Caco-2 (cell line): ENCODE measurements at regions not wholly inside any gene's neighbourhood (a gene's known extent, or its start where the extent isn't known, plus 50 kb on each side); places are given as distances from the start of the nearest gene placed in this dataset.
"Not testable (repeated sequence)": the region's sequence is repeated elsewhere in the genome, so short reads cannot be mapped to it uniquely, and the experiment has no call there.

ENCODE experiments used
- BruUV-seq: library from RNA; stranded (reverse); fragments of 400-500 nt; replicated peaks from 2 replicates; lab custom pipeline; 2021; lab: Mats Ljungman, UMichigan
- CTCF ChIA-PET: fragments of 300-600 bp; sonication (Branson Sonifier 250); formaldehyde crosslinking; loops from one replicate; lab custom pipeline; 2022; ENCODE audit warnings: antibody characterized with exemption; lab: Charles Lee
- POLR2A ChIA-PET: fragments of 300-600 bp; sonication (Branson Sonifier 250); formaldehyde crosslinking; loops from one replicate; lab custom pipeline; 2022; ENCODE audit warnings: antibody characterized with exemption; lab: Charles Lee
- DNase-seq, 2 experiments: peaks; one replicate each; pipeline versions ENCODE4 v3.0.0 to v3.0.0-alpha.2; 2020 to 2022
- H3K27me3 ChIP-seq: replicated peaks from 2 replicates; pipeline ENCODE4 v1.6.0; 2011; ENCODE audit warnings: low read length; ENCODE audit not compliant: control insufficient read depth, insufficient read depth
- H3K36me3 ChIP-seq: 2 replicates; pipeline ENCODE4 v1.5.1; 2011; ENCODE audit warnings: low read length; ENCODE audit not compliant: control insufficient read depth, insufficient read depth
- H3K4me1 ChIP-seq: fragments of 250-450 bp; sonication (Bioruptor Pico); 2 replicates; pipeline ENCODE4 v1.5.1; 2020; ENCODE audit warnings: mild to moderate bottlenecking
- H3K4me3 ChIP-seq: 2 replicates; pipeline ENCODE4 v1.5.1; 2011; ENCODE audit warnings: low read depth, mild to moderate bottlenecking, control low read depth, low read length
- H3K9me3 ChIP-seq: fragments of 250-450 bp; sonication (Bioruptor Pico); 2 replicates; pipeline ENCODE4 v1.5.1; 2020; ENCODE audit warnings: mild to moderate bottlenecking, moderate library complexity
- H3K27ac Mint-ChIP-seq: one replicate; pipeline ENCODE4 v1.8.0; 2022; ENCODE audit warnings: mixed read lengths; ENCODE audit not compliant: unreplicated experiment
- H3K27me3 Mint-ChIP-seq: one replicate; pipeline ENCODE4 v1.8.0; 2022; ENCODE audit warnings: mixed read lengths; ENCODE audit not compliant: insufficient read depth, unreplicated experiment
- H3K36me3 Mint-ChIP-seq: one replicate; pipeline ENCODE4 v1.8.0; 2022; ENCODE audit warnings: mild to moderate bottlenecking, mixed read lengths; ENCODE audit not compliant: insufficient read depth, unreplicated experiment
- H3K4me1 Mint-ChIP-seq: one replicate; pipeline ENCODE4 v1.8.0; 2022; ENCODE audit warnings: low read depth, mixed read lengths; ENCODE audit not compliant: unreplicated experiment
- H3K4me3 Mint-ChIP-seq: one replicate; pipeline ENCODE4 v1.8.0; 2022; ENCODE audit warnings: mild to moderate bottlenecking, moderate library complexity, mixed read lengths; ENCODE audit not compliant: unreplicated experiment
- H3K9me3 Mint-ChIP-seq: one replicate; pipeline ENCODE4 v1.8.0; 2022; ENCODE audit warnings: mixed read lengths; ENCODE audit not compliant: unreplicated experiment
- CTCF ChIP-seq, 2 experiments: fragments of 200-600 bp in 1 of 2; IDR thresholded peaks; 1 replicate in 1 of 2; 2 replicates in 1 of 2; pipeline versions ENCODE4 v1.5.1 to v1.8.0; 2011 to 2022; ENCODE audit warnings: antibody characterized with exemption in 1 of 2, control low read depth in 1 of 2, inconsistent platforms in 1 of 2, low read depth in 1 of 2, low read length in 1 of 2, mild to moderate bottlenecking in 1 of 2, moderate library complexity in 1 of 2; ENCODE audit not compliant: insufficient read depth in 1 of 2, severe bottlenecking in 1 of 2, unreplicated experiment in 1 of 2
- intact Hi-C: fragments of 100-400 bp; cut with micrococcal nuclease; formaldehyde crosslinking; loops from one replicate; pipeline ENCODE4 v1.10.0; 2022; ENCODE audit not compliant: unreplicated experiment

- BruUV-seq: no TSS peak
- no peaks in the 10 kb centered on the region for H3K27me3 Mint-ChIP-seq
- intact Hi-C loops: loop anchor here (2.0 kb wide), 1 partner anchor 131 kb away; the partner anchor contains the start of gene CD164
- peak overlapping the region; percentile 99 for H3K27ac Mint-ChIP-seq
- no peak for TF ChIP-seq CTCF (IDR thresholded peaks at IDR 0.05; ENCODE audit: insufficient read depth in 1 of 2, low read depth in 1 of 2, low read length in 1 of 2, severe bottlenecking in 1 of 2, unreplicated experiment in 1 of 2)
- no peaks in the 10 kb centered on the region for H3K27me3 ChIP-seq
- peaks cover 6% of the 10 kb centered on the region for H3K36me3 Mint-ChIP-seq
- POLR2A ChIA-PET: no interaction called here
- H3K9me3 ChIP-seq: no peaks in the 10 kb centered on the region
- peak overlapping the region; percentile 53 for H3K4me3 ChIP-seq
- no peaks in the 10 kb centered on the region for H3K9me3 Mint-ChIP-seq
- CTCF ChIA-PET: no interaction called here
- peaks cover 17% of the 10 kb centered on the region for H3K4me1 ChIP-seq
- no peaks in the 10 kb centered on the region for H3K4me1 Mint-ChIP-seq
- H3K36me3 ChIP-seq: no peaks in the 10 kb centered on the region; the same call in 1 of the 2 replicates
- no peak for DNase-seq
- H3K4me3 Mint-ChIP-seq: peak overlapping the region; percentile 96
Measured at GRCh38 chr6:109251839-109252238, 130.4 kb downstream of the CD164 start.

DNA sequence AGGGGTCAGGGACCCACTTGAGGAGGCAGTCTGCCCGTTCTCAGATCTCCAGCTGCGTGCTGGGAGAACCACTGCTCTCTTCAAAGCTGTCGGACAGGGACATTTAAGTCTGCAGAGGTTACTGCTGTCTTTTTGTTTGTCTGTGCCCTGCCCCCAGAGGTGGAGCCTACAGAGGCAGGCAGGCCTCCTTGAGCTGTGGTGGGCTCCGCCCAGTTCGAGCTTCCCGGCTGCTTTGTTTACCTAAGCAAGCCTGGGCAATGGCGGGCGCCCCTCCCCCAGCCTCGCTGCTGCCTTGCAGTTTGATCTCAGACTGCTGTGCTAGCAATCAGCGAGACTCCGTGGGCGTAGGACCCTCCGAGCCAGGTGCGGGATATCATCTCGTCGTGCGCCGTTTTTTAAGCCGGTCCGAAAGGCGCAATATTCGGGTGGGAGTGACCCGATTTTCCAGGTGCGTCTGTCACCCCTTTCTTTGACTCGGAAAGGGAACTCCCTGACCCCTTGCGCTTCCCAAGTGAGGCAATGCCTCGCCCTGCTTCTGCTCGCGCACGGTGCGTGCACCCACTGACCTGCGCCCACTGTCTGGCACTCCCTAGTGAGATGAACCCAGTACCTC is 131.6 kb downstream of the CD164 start:
- Mint-ChIP-seq H3K27ac (peak overlapping the region; percentile 99), H3K4me3 (peak overlapping the region; percentile 96)
- peak in 1 of 2 experiments; percentile 52 for DNase-seq
- intact Hi-C loops: loop anchor here (2.0 kb wide), 1 partner anchor 132 kb away; the partner anchor contains the start of gene CD164
- peak overlapping the region; percentile 53 for H3K4me3 ChIP-seq
- CTCF ChIA-PET, H3K4me1 Mint-ChIP-seq, H3K9me3 Mint-ChIP-seq, H3K9me3 ChIP-seq, H3K27me3 ChIP-seq, POLR2A ChIA-PET, H3K36me3 ChIP-seq, H3K27me3 Mint-ChIP-seq, H3K36me3 Mint-ChIP-seq: not testable (repeated sequence)
- peaks cover 17% of the 10 kb centered on the region for H3K4me1 ChIP-seq
- TSS peak; percentile 31 for BruUV-seq

- CTCF ChIA-PET: no interaction called here
- Mint-ChIP-seq H3K27me3 (no peaks in the 10 kb centered on the region), H3K36me3 (no peaks in the 10 kb centered on the region), H3K27ac (no peak overlapping the region), H3K4me3 (no peak overlapping the region), H3K4me1 (no peaks in the 10 kb centered on the region), H3K9me3 (peaks cover 11% of the 10 kb centered on the region)
- Histone ChIP-seq H3K36me3 (no peaks in the 10 kb centered on the region), H3K4me3 (no peak overlapping the region), H3K27me3 (no peaks in the 10 kb centered on the region; the same call in 1 of the 2 replicates), H3K9me3 (no peaks in the 10 kb centered on the region), H3K4me1 (no peaks in the 10 kb centered on the region)
- no peak for TF ChIP-seq CTCF (IDR thresholded peaks at IDR 0.05; ENCODE audit: insufficient read depth in 1 of 2, low read depth in 1 of 2, low read length in 1 of 2, severe bottlenecking in 1 of 2, unreplicated experiment in 1 of 2)
- DNase-seq: no peak
- BruUV-seq: no TSS peak
- intact Hi-C loops: no loop called here
- POLR2A ChIA-PET: no interaction called here
Measured at GRCh38 chr6:109243863-109244825, 138.1 kb downstream of the CD164 start.
